NCI-H2196 treated with DMSO at 0.1 percent for 48 hours (cell line): ENCODE measurements at regions not wholly inside any gene's neighbourhood (a gene's known extent, or its start where the extent isn't known, plus 50 kb on each side); places are given as distances from the start of the nearest gene placed in this dataset.
A peak's percentile ranks its signal among the peaks of the same experiment; 100 is the strongest.

Source experiments
- DNase-seq: peaks from one replicate; lab custom pipeline; 2025; ENCODE audit not compliant: unreplicated experiment; lab: John Stamatoyannopoulos, UW

DNA sequence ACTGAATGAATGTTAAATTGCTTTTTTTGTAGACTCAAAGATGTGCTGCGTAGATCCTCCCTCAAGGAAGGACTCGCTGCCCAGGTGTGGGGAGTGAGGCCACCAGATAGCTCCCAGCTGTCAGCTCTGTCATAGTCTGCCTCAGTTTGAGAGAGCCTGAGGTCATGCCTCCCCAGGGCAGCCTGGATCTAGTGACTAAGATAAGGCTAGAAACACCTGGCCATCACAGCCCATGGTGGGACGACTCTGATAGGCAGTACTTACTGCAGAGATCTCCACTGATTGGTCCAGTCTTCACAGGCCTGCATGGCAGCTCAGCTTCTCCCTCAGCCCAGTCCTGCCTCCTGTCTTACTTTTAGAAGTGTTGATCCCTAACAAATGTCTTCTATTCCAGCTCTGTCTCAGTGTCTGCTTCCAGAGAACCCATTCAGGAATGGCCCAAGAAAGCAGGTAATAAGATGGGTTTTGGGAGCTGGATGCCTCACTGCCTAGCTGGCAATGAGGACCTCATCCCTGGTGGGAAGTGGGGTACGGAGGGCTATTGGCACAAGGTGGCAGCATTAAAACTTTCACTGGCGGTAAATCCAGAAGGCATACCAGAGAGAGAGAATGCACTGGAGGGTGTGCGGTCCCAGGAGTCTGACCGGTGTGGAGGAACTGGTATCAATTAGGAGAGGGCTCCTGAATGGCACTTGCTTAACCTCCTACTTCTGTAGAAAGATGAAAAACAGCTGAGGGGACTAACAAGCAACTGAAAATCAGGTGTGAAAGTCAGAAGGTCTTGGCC lies 55.3 kb upstream of the GPR37L1 start:
- DNase-seq, result no peak

DNA sequence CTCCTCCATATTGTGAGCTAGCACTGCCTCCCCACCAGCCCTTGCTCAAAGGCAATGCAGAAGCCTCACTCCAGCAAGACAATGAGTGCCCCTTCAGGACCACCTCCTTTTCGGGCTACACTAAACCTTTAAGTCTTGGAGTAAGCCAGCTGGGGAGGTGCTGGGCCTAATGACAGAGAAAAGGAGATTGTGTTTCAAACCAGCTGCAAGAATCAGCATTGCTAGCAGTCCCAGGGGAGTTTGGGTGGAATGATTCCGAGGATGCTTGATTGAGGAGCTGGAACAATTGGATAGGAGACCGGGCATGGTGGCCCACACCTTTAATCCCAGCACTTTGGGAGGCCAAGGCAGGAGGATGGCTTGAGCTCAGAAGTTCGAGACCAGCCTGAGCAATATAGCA lies 54.1 kb upstream of the GPR37L1 start:
- no peak for DNase-seq

DNA sequence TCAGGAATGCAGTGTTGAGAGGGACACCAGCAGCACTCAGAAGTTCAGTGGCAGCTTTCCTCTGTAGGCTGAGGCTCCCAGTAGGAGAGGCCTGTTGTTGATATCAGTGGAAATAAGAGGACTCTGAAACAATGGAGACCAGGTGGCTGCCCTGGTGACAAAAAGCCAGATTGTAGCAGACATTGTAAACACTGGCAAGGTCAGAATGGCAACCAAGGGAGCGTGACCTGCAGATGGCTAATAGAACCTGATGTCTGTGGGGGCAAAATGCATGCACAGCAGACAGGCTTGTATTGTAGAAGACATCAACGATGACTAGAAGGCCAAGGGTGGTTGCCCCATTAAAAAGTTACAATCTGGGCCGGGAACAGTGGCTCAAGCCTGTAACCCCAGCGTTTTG lies 53.1 kb upstream of the GPR37L1 start:
- peak; percentile 44 for DNase-seq

DNA sequence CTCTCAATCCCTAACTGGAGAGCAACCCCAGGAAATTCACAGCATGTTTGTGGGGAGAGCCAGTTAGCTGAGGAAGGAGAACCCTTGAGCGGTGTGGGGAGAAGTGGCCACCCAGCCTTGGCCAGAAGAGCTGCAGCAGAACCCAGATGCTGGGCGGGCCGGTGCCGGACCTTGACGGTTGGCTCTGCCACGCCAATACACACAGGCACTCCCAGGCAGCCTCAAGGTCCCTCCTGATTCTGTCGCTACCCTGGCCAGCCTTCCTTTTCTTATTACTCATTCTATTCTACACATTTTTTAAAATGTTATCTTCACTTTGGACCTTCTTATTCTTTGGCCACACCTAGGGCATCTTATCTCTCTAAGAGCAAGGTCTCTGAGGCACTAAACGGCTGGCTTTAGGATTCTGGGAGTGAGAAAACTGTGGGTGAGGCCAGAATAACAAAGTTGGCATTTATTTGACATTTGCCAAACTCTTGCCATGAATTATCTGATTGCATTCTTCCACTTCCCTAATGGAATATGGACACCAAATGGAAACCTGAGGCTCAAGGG lies 50.4 kb upstream of the GPR37L1 start:
- no peak for DNase-seq
